Stromal cell of bone marrow (primary cell): ENCODE measurements at regions not wholly inside any gene's neighbourhood (a gene's known extent, or its start where the extent isn't known, plus 50 kb on each side); places are given as distances from the start of the nearest gene placed in this dataset.
"Not testable (repeated sequence)": the region's sequence is repeated elsewhere in the genome, so short reads cannot be mapped to it uniquely, and the experiment has no call there.

Experiments used
- DNase-seq: peaks from one replicate; pipeline ENCODE4 v3.0.0-alpha.2; 2012; ENCODE audit warnings: low read depth

DNA sequence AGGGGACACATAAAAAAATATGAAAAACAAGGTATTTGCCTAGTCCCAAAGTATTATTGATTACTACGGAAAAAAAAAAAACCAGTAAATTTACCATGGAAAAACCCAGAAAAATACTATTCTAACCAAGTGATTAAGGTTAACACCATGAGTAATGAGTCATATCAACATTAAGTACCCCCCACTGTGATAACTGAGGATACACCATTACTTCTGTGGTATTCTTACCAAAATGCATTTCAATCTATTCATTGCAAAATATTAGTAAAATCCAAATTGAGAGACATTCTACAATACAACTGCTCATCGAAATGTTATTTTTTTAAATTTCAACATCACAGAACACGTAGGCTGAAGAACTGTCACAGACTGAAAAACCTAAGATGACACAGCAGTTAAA, 669.8 kb downstream of the ZEB2 start:
- no peak for DNase-seq

GRCh38 chr2:143847257-143847656, 672.7 kb downstream of the ZEB2 start:
- DNase-seq = peak; percentile 22

DNA sequence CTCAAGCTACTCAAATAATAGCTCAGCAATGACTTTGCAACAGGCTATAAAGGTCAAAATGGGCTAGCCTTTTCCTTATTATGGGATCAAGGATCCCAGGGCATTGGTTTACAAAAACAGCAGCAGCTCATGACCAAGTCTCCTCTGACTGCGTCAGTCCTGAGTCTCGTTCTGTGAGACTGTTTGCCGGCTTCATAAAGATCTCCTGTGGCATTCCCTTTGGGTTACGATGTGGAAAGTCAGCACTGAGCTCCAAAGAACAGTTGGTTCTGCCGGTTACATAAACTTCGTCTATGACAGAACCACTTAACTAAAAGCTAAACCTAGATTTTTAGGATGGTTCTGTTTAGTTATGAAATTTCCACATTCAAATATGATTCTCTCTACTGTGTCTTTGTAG, 674.9 kb downstream of the ZEB2 start:
- peak; percentile 32 for DNase-seq

DNA sequence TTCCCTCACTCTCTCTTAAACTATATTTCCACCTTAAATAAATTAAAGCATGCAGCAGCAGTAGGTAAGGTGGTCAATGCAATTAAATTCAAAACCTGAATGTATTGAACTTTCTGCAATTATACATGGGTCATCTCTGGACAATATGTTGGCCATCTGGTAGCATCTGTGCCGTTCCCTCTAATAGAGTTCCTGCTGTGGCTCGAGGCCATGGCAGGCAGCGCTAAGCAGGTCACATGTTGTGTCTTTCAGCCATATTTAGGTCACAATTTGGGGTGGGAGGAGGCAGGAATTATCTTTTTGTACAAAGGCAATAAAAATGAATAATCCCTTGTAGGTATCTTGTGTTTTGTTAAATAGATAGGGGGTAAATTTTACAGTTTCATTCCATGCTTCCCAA, 676.2 kb downstream of the ZEB2 start:
- DNase-seq = no peak

DNA sequence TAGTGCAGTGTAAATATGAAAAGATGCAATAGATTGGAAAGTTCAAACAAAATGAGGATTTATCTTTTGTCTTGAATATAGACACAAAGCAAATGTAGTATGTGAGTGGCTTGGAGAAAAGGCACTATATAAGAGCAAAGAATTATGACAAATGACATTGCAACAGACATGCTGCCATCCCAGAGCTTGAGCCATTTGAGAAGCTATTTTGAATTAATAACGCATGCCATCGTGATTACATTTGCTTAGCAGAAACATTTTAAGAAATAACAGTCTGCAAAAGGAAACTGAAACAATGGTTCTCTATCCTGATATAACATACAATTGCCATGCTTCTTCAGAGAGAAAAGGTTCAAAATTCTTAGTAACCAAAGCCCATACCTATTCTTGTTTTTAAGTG, 677.1 kb downstream of the ZEB2 start:
- DNase-seq = no peak

- no peak for DNase-seq
These were observed 678.0 kb downstream of the ZEB2 start for GRCh38 chr2:143841935-143842334.

DNA sequence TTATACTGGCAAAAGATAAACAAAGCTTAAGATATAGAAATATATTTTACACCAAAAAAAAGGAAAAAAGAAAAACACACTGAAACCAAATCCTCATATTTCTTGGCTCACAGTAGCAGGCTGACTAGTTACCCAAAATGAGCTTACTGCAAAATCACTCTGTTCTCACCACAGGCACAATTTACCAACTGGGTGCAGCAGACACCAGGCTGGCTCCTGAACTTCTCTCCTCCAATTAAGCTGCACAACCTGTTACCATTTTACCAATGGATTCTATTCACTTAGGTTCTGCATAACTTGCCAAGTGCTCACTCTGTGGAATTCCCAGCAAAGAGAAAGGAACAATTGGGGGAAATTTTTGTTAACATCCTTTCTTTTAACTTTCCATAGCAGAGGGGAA, 679.3 kb downstream of the ZEB2 start:
- DNase-seq = no peak

- DNase-seq = no peak
These were observed 679.7 kb downstream of the ZEB2 start for GRCh38 chr2:143840194-143840593.

GRCh38 chr2:143839456-143839855, 680.5 kb downstream of the ZEB2 start:
- no peak for DNase-seq

GRCh38 chr2:143837055-143837454, 682.9 kb downstream of the ZEB2 start:
- DNase-seq = not testable (repeated sequence)

DNA sequence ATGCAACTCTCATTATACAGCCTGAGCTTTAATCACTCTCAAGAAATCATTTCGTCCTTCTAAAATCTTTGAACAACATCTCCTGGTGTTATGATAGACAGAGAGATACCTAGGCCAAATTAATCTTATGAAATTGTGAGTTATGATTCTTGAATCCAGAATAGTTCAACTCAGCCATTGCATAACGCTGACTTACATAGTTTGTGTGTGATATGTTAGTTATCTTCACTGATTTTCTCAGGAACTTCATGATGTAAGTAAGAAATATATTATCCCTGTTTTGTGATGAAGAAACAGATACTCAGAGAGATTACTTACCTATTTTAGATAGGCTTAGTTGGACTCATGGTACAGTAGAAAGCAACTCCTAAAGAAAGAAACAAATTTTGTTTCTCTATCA, 684.4 kb downstream of the ZEB2 start:
- no peak for DNase-seq

GRCh38 chr2:143833015-143833660, 686.8 kb downstream of the ZEB2 start:
- DNase-seq = no peak

GRCh38 chr2:143830476-143830875, 689.4 kb downstream of the ZEB2 start:
- DNase-seq = peak; percentile 6

DNA sequence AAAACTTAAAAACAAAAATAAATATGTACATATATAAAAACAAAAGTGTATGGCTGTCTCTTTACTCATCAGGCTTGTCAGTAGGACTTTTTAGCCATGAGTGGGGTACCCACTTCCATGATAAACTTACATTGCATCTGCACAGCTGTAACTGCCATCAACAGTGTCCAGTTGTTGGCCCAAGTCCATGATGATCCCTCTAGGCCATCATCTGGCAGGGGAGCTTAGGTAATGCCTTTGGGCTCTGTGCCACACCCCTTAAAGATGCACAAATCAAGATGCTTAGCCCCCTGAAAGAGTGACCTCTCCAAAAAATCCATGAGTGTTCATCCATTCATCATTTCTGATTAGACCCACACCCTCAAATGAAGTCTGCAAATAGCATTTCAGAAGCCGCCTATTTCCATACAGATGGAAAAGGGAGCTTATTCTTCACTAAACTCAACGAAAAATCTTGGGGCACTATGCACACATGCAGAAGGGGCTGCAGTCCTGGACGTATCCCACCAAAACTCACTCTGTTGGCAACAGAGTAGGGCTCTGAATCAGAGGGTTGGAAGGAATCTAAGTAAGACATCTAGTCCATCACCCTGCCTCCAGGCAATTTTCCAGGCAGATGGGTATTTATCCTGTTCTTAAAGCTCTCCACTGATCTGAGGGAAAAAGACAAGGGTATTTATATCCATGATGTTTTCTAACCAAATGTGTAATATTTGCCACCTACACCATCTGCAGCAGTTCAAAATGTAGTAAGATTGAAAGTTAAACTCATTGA, 691.0 kb downstream of the ZEB2 start:
- DNase-seq = no peak

- no peak for DNase-seq
These were observed 695.1 kb downstream of the ZEB2 start for GRCh38 chr2:143824791-143825190.

GRCh38 chr2:143823876-143824275, 694.7 kb downstream of the ARHGAP15 start:
- no peak for DNase-seq

- DNase-seq = no peak
These were observed 694.1 kb downstream of the ARHGAP15 start for GRCh38 chr2:143823296-143823695.

- no peak for DNase-seq
These were observed 693.5 kb downstream of the ARHGAP15 start for GRCh38 chr2:143822736-143823135.

DNA sequence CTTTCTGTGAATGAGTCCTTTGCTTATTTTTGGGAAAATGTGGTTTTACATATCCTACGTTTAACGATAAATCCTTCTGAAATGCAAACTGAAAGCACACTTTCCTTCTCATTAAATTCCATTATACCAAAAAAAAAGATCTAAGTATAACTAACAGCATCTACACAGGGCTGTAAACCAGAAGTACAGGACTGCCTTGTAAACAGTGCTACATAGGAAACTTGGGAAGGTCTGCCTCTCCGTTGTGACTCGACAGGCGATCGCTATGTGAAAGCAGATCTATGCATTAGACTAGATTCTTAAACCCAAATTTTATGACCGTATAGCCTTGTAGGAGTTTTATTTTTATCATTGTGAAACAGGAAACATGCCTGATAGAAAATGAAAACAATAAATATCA, 690.5 kb downstream of the ARHGAP15 start:
- DNase-seq = no peak

GRCh38 chr2:143819190-143819735, 690.0 kb downstream of the ARHGAP15 start:
- no peak for DNase-seq
